ENCODE measurements at regions not wholly inside any gene's neighbourhood (a gene's known extent, or its start where the extent isn't known, plus 50 kb on each side); places are given as distances from the start of the nearest gene placed in this dataset.

- TF ChIP-seq POLR2A (IDR thresholded peaks at IDR 0.05; ENCODE audit: low read depth, low read length) (no peak), POU2F2 (IDR thresholded peaks at IDR 0.05; ENCODE audit: low read depth, low read length) (no peak), POLR2AphosphoS5 (IDR thresholded peaks at IDR 0.05; ENCODE audit: low read depth, low read length) (no peak), TAF1 (IDR thresholded peaks at IDR 0.05; ENCODE audit: low read depth, low read length) (no peak)
Measured at GRCh38 chr6:27126046-27126814, 121.3 kb upstream of the PRSS16 start.

All from GM12891 (cell line).